HG03442 (cell line): ENCODE measurements at regions not wholly inside any gene's neighbourhood (a gene's known extent, or its start where the extent isn't known, plus 50 kb on each side); places are given as distances from the start of the nearest gene placed in this dataset.
"Not testable (repeated sequence)": the region's sequence is repeated elsewhere in the genome, so short reads cannot be mapped to it uniquely, and the experiment has no call there.

Experiments used
- ATAC-seq: cut with Tn5 transposase; IDR thresholded peaks from one replicate; pipeline ENCODE4 v1.9.1; 2021; ENCODE audit warnings: mild to moderate bottlenecking, moderate library complexity; ENCODE audit not compliant: unreplicated experiment

DNA sequence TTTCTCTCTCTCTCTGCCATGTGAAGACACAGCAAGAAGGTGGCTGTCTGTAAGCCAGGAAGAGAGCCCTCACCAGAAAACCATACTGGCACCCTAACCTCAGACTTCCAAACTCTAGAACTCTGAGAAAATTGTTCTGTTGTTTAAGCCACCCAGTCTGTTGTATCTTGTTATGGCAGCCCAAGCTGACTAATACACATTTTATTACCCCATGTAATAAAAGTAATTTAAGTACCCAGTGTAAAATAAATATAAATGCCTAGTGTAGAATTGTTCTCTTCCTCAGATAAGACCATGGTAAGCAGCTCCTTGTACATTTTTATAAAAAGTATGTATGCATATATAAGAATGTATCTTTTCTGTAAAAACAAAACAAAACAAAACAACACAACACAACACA is 119.7 kb downstream of the DTL start:
- ATAC-seq: no peak

DNA sequence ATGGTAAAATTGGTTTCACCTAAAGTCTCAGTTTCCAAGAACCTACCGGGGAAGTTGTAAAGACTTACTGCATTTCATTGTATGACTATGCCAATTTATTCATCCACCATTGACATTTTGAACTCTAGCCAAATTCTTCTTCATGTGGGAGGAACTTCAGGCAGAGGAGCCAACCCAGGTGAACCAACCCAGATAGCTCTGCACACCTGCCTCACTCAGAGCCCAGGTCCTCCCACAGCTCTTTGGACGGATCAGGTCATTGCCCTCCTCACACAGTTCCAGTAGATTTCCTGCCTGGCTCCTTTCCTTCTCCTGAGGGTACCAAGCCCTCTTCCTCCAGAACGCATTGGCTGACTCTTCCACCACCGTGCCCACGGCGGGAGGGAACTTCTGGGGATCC is 121.7 kb downstream of the DTL start:
- no peak for ATAC-seq

DNA sequence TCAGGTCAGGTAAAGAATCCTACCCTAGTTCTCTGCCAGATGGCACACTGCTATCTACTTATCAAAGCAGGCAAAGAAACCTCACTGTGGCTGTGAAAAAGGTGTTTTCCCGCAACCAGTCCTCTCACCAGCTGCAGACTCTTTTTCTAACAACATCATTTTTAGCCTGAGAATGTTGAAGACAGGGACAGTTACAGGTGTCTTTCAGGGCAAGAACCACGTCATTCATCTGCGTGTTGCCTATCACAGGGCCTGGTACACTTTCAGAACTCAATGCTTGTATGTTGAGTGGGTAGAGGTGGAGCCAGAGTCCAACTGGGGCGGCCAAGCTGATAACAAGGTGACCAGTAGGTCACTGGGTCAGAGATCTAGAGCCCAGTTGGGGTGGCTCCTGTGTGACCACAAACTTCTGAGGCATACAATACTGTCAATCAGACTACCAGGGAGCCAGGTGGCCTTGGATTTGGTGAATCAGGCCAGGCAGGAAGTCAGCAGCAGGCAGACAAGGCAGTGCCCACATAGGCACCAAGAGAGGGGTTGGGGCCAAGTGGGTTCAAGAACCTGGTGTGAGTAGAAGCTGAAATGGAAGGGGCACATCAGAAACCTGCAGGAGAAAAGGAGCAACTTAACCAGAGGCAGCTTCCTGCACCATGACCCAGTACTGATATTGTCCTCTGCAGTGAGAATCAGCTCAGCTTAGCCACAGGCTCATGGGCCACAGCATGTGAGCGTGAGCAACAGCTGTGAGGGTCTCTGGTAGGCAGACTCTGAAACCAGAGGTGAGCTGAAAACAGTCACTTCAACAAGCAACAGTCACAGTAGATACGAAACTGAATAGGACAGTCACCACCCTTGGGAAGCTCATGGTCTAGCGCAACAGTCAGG is 123.6 kb downstream of the DTL start:
- ATAC-seq: peak; percentile 50

DNA sequence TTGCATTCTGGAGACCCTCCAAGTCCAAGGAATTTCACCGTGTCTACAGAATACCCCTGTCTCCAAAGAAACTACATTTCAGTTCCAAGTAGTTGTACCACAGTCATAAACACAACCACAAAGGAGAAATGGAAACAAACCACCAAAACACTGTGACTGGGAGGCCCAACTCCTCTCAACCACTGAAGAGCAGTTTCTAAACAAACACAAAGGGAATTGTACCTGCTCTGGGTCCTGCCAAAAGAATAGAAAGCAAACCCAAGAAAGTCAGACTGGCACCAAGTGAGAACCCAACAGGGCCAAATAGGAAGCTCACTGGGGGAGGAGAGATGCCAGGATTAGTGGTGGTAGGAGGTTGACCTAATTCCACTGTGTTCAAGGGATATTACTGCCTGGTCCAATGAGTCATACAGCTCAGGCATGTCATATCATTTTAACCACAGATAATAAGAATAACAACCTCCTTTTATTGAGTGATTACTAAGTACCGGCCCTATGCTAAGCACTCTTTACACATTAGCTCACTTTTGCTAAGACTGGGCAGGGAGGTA is 123.9 kb upstream of the PPP2R5A start:
- ATAC-seq: no peak

DNA sequence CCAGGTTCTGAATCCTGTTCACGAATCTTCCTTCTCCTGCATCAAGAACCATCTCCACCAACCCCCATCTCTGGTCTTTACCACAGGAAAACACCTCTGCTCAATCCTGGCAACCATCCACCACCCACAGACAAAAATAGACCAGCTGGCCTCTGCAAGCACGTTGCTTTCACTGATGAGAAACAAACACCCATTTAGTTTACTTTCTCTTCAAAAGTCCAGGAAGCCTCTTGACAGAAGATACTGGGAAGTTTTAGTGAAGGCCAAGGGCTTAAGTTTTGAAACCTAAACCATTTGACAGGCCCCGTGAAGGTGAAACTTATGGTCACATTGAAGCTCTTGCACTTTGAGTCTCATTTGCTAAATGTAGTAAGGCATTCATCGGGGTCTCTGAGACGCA is 122.6 kb upstream of the PPP2R5A start:
- peak; percentile 40 for ATAC-seq

DNA sequence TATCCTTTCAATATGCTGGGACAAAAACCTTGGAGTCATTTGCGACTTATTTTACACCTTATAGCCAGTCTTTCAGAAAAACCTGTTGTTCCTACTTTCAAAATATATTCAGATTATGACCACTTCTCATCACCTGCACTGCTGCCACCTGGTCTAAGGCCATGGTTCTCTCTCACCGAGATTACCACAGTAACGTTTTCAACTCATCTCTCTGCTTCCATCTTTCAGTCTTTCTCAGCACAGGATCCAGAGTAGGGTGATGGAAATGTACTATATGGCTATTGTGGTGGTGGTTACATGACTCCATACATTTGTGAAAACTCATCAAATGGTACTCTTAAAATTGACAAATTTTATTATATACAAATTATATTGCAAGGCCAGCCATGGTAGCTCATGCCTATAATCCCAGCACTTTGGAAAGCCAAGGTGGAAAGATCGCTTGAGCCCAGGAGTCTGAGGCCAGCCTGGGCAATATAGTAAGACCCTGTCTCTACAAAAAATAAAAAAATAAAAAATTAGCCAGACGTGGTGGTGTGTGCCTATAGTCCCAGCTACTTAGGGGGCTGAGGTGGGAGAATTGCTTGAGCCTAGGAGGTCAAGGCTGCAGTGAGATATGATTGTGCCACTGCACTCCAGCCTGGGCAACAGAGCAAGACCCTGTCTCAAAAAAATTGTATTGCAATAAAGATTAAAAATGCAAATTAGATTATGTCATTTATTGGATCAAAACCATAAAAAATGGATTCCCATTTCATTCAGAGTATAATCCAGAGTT is 120.9 kb upstream of the PPP2R5A start:
- no peak for ATAC-seq

DNA sequence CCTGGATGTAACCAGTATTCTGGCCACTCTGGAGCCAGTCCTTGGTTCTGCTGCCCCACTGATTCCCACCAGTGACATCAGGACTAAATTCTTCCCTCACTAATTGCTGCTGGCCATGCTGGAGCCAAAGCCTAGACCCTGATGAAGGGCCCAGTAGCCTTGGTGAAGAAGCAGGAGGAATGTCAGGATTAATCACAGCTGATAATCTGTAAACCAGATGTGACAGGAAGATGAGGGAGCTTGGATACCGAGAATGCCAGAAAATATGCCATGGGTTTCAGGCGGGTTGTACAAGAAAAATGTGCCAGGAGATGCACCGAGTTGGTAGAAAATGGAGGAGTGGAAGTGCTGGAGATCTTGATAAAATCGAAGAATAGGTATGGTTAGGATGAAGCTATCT is 119.0 kb upstream of the PPP2R5A start:
- no peak for ATAC-seq

DNA sequence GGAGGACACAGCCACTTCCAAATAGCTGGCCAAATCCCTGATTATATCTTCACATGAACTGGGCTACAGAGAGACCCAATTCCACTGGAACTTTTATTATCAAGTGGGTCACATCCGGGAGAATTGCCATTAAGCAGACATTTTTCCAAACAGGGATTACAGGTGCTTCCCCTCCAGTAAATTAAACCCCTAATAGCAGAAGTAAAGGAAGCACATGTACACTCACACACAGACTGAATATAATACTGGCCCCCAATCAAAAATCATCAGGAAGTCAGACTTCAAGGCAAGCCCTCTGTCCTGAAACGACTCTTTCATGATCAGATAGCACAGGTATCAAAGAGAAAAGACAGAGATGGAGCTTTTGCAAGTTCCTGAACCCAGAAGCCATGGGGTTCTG is 118.6 kb upstream of the PPP2R5A start:
- ATAC-seq: no peak

DNA sequence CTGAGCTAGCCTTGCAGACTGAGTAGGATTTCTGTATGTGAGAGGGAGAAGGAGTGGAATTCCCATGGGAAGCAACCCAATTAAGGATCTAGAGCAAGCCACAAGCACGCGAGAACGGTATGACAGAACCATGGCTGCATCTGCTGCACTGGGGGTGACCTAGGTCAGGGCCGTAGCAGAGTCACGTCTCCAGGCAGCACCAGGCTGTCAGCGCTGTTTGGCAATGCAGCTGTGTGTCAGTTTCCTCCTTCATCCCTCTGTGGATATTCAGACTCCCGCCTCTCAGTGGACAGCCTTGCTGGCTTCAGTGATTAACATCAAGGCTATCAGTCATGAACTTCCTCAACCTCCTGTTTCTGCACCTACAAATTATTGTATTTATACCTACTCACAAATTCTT is 118.1 kb upstream of the PPP2R5A start:
- no peak for ATAC-seq

DNA sequence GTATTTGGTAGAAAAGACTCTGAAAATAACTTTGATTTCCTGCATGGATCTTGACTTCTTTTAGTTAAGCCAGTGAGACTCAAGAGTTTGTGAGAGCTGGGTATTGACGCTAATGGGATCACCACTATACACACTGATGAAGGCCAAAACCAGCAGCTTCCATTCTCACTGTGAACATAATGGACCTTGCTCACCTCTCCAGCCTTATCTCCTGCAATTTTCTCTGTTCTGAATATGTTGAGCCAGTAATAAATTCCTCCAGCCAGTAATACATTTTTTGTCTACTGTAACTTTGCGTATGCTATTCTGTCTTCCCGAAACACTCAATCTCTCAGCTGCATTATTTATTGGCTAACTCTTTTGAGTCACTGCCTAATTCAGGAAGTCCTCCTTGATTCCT is 111.6 kb upstream of the PPP2R5A start:
- ATAC-seq: no peak

DNA sequence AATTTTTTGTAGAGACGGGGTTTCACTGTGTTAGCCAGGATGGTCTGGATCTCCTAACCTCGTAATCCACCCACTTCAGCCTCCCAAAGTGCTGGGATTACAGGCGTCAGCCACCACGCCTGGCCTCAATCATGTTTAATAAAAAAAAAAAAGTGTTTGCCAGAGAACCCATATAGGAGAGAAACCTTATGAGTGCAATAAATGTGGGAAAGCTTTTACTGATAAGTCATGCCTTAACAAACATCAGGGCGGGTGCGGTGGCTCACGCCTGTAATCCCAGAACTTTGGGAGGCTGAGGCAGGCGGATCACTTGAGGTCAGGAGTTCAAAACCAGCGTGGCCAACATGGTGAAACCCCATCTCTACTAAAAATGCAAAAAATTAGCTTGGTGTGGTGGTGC is 110.9 kb upstream of the PPP2R5A start:
- ATAC-seq: not testable (repeated sequence)

DNA sequence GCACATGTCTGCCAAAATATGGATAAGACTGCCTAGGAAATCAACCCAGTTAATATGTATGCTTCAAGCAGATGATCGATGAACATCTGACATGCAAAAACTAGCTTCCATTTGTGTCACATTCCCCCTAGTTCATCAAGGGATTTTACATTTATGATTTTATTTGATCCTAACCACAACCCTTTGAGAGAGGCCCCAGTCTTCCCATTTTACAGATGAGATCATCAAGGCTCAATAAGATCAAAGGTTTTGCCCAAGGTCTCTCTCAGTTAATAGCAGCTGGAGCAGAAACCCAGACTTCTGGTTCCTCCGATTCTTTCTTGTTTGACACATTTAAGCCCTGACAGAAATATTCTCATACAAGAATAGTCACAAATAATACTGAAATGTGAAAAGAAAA is 107.7 kb upstream of the PPP2R5A start:
- no peak for ATAC-seq

DNA sequence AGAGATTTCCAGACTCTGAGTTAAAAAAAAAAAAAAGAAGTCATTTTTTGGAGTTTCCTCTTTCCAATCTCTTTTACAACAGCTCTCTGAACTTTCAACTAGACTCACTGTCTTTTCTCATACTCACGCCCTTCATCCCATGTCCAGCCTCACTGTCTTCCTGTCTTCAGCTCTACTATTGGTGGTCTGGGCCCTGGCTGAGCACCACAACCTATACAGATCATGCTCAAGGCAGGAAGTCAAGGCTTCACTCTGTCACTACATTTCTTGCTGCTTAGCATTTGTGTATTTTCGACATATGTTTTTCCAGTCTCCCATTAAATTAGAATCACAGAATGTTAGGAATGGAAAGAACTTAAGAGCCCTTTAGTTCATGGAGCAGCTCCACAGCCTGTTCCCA is 106.4 kb upstream of the PPP2R5A start:
- no peak for ATAC-seq

DNA sequence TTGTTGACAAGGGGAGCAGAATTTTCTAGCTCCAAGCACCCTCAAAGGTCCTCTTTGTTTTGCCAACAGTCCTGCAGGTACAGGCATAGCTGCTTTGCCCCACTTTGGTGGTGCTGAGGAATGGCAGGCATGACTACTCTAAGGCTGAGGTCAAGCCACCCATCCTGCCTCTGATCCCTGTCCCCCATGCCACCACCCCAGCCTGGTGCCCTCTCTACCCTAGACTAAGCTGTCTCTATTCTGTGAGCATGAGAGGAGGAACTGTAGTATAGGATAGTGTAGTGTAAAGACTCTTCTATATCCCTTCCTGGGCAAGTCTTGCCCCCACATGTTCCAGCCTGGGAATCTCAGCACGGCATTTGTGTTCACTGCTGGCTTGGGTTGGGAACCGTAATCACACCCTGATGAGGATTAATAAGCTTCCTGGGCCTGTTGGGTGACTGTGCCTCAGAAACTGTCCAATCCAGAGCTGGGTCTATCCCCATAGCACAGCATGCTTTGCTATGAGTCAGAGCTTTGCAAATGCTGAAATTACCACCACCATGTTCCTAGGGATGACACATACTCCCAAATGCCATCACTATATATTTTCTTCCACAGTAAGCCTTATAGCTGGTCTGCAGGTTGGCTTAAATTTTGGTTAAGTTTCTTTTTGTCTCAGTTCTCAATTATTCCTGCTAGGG is 105.7 kb upstream of the PPP2R5A start:
- ATAC-seq: no peak

DNA sequence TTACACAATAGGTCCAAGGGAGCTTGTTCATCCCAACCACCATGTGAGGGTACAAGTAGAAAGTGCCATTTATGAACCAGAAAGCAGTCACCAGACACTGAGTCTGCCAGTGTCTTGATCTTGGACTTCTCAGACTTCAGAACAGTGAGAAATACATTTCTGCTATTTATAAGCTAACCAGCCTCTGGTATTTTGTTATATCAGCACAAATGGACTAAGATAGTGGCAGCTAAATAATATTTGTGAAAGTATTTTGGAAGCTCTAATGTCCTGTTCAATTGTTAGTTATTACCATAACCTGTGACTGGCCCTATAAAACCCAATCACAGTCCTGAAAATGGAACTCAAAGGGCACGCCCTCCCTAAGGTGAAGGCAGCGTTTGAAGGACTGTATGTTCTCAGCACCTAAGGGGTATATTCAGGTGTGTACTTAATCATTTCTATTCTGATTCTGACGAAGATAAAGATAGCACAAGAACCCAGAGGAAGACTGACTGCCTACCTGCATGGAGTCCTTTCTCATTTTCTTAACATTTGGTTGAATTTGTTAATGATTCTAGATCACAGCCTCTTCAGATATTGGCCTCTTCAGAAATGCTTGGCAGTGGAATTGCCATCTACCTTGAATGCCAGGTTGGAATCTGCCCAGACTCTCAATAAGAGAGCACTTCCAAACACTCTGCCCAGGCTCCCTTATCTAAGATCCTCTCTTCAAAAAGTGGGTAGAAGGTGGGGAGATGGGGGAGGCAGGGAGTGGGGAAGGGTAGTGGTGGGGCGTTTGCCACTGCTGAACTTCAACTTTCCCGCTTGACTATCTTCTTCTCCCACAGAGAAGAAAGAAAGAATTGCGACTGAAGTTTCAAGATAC is 104.0 kb upstream of the PPP2R5A start:
- ATAC-seq: no peak

DNA sequence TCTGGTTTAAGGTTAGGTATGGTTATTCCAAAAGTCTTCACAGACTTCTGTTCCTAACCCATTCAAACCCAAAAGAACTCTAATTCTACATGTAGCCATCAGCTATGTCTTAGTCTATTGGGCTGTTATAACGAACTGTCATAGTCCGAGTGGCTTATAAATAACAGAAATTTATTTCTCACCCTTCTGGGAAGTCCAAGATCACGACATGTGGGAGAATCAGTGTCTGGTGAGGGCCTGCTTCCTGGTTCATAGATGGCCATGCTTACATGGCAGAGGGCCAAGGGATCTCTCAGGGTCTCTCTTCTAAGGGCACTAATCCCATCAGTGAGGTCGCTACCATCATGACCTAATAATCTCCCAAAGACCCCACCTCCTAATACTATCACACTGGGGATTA is 103.0 kb upstream of the PPP2R5A start:
- no peak for ATAC-seq

DNA sequence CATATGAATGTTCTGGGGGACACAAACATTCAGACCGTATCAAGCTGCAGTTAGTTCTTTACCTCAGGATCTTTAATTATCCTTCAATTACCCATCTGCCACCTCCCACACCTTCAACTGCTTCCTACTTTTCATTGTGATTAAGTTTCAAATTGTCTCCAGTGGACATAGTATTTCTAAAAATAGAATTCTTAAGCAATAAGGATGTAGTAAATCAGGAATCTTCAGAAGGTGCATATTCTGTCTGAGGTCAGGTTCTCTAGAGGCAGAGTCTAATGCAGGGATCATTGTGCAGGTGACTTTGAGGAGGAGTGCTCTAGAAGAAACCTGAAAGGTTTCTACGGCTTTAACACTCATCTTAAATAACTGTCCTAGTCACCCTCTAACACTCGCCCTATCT is 102.6 kb upstream of the PPP2R5A start:
- ATAC-seq: no peak

DNA sequence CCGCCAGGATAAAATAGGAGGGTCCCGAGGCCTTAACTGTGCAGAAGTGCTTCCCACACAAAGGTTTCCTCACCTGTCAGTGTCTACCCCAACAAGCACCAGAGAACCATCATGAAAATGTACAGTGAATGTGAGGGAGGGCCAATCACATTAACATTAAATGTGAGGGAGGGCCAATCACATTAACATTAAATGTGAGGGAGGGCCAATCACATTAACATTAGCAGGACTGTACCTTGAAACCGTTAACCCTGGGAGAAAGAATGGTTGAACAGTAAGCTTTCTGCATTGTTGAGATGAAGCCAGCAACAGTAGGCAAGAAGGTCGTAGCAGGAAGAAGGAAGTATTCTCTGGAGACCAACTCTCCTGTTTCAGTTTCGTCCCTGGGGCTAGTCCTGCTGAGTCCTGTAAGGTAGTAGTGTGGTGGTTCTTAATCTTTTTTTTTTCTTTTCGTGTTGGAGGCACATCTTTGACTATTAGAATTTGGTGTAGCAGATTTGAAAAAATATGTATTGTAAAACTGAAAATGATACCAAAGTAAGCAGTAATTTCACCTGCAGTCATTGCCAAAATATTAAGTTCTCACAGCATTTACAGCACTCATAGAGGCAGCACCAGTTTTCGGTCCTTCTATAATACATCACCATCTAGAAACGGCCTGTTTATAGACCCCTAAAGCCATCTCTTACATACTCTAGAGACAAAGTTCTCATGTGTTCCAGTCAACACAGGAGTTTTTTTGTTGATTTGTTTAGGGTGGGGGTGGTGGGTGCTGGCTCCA is 98.6 kb upstream of the PPP2R5A start:
- ATAC-seq: peak; percentile 96

DNA sequence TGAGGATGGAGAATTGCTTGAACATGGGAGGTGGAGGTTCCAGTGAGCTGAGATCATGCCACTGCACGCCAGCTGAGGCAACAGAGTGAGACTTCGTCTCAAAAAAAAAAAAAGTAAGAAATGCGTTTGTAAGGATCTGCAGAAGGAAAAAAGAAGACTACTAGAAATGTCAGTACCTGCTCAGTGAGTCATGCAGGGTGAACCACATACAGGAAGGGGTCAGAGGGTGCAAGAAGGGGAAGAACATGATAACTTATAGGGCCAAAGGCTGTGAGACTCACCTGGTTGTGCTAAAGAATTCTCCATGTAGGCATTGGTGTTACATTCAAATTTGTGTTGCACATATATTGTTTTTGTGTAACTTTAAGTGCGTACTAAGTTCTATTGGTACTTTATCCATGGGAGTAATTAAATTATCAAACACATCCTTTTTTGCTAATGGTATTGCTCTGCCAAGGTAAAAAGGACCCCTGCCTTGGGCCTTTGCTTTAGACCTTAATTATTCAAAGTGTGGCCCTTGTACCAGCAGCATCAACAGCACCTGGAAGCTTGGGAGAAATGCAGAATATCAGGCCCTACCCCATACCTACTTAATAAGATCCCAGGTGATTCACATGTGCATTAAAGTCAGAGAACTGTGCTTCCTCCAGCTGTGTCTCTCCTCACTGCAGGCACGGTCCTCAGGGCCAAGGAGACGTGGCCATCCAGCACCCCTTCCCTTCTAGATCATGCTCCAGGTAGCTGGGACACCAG is 96.4 kb upstream of the PPP2R5A start:
- peak; percentile 34 for ATAC-seq
